GM12878 (cell line): ENCODE measurements at regions not wholly inside any gene's neighbourhood (a gene's known extent, or its start where the extent isn't known, plus 50 kb on each side); places are given as distances from the start of the nearest gene placed in this dataset.

Source experiments
- ATF3 ChIP-seq: IDR thresholded peaks from 2 replicates; pipeline ENCODE4 v1.6.1; 2011; ENCODE audit warnings: low read depth, mild to moderate bottlenecking, low read length, moderate library complexity, borderline replicate concordance; ENCODE audit errors: extremely low read depth
- JUND ChIP-seq: IDR thresholded peaks from 2 replicates; pipeline ENCODE4 v1.6.1; 2012; ENCODE audit warnings: low read depth, mild to moderate bottlenecking, low read length, improper control_type of control experiment, moderate library complexity
- RCOR1 ChIP-seq: conservative IDR thresholded peaks from 2 replicates; pipeline ENCODE4 v1.6.1; 2012; ENCODE audit warnings: low read depth, low read length, improper control_type of control experiment

- no peak for TF ChIP-seq ATF3
- TF ChIP-seq RCOR1: no peak
- TF ChIP-seq JUND: no peak
These were observed 51.8 kb upstream of the DUX4 start for GRCh38 chr4:190121759-190122158.
